NB4 (cell line): ENCODE measurements at regions not wholly inside any gene's neighbourhood (a gene's known extent, or its start where the extent isn't known, plus 50 kb on each side); places are given as distances from the start of the nearest gene placed in this dataset.

Experiments used
- POLR2A ChIP-seq: IDR thresholded peaks from 2 replicates; pipeline ENCODE4 v1.6.1; 2011; ENCODE audit warnings: mild to moderate bottlenecking; ENCODE audit not compliant: insufficient read length; ENCODE audit errors: extremely low read depth
- TF ChIP-seq, protein P1 (sequence below): IDR thresholded peaks from one replicate; pipeline ENCODE4 v1.5.1; 2012; ENCODE audit warnings: low read depth, low read length

DNA sequence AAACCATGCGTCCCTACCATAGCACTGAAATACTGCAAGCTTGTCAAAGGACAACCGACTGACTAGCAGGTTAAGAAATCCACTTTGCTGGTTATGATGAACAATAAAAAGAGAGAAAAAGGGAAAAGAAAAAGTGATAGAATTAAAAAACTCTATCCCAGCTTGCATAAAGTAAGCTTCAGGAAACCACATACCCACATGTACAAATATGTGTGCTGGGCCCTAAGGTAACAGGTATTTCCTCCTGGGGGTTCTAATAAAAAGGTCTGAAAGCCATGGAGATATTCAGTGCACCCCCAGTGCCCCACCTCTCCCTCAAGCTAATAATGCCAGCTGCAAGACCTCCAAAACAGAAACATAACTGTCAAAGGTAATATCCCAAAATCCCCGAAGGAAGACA, 248.6 kb upstream of the KLF14 start:
- TF ChIP-seq, protein P1, sequence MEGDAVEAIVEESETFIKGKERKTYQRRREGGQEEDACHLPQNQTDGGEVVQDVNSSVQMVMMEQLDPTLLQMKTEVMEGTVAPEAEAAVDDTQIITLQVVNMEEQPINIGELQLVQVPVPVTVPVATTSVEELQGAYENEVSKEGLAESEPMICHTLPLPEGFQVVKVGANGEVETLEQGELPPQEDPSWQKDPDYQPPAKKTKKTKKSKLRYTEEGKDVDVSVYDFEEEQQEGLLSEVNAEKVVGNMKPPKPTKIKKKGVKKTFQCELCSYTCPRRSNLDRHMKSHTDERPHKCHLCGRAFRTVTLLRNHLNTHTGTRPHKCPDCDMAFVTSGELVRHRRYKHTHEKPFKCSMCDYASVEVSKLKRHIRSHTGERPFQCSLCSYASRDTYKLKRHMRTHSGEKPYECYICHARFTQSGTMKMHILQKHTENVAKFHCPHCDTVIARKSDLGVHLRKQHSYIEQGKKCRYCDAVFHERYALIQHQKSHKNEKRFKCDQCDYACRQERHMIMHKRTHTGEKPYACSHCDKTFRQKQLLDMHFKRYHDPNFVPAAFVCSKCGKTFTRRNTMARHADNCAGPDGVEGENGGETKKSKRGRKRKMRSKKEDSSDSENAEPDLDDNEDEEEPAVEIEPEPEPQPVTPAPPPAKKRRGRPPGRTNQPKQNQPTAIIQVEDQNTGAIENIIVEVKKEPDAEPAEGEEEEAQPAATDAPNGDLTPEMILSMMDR, result no peak
- no peak for TF ChIP-seq POLR2A
